ENCODE measurements at regions not wholly inside any gene's neighbourhood (a gene's known extent, or its start where the extent isn't known, plus 50 kb on each side); places are given as distances from the start of the nearest gene placed in this dataset.

GRCh38 chr10:64067859-64068258 is 546.7 kb downstream of the REEP3 start:
- no peak for DNase-seq (ENCODE audit: low read depth)
- TF ChIP-seq, protein P1, sequence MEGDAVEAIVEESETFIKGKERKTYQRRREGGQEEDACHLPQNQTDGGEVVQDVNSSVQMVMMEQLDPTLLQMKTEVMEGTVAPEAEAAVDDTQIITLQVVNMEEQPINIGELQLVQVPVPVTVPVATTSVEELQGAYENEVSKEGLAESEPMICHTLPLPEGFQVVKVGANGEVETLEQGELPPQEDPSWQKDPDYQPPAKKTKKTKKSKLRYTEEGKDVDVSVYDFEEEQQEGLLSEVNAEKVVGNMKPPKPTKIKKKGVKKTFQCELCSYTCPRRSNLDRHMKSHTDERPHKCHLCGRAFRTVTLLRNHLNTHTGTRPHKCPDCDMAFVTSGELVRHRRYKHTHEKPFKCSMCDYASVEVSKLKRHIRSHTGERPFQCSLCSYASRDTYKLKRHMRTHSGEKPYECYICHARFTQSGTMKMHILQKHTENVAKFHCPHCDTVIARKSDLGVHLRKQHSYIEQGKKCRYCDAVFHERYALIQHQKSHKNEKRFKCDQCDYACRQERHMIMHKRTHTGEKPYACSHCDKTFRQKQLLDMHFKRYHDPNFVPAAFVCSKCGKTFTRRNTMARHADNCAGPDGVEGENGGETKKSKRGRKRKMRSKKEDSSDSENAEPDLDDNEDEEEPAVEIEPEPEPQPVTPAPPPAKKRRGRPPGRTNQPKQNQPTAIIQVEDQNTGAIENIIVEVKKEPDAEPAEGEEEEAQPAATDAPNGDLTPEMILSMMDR (IDR thresholded peaks at IDR 0.05; ENCODE audit: control insufficient read depth, insufficient read depth, low read depth, low read length, missing control alignments) = no peak
- no peak overlapping the region for H3K4me3 ChIP-seq (ENCODE audit: control insufficient read depth, low read depth, low read length)

- no peak for DNase-seq (ENCODE audit: low read depth)
- TF ChIP-seq, protein P1 (IDR thresholded peaks at IDR 0.05; ENCODE audit: control insufficient read depth, insufficient read depth, low read depth, low read length, missing control alignments) = no peak
- H3K4me3 ChIP-seq (ENCODE audit: control insufficient read depth, low read depth, low read length) = no peak overlapping the region
These were observed 549.0 kb downstream of the REEP3 start for GRCh38 chr10:64070241-64070640.

DNA sequence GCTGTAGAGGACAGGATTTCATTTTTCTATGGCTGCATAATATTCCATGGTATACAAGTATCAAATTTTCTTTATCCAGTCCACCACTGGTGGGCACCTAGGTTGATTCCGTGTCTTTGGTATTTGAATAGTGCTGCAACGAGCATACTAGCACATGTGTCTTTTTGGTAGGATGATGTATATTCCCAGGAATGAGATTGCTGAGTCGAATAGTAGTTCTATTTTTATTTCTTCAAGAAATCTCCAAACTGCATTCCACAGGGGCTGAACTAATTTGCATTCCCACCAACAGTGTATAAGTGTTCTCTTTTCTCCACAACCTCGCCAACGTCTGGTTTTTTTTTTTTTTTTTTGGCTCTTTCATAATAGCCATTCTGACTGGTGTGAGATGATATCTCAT is 550.0 kb downstream of the REEP3 start:
- H3K4me3 ChIP-seq (ENCODE audit: control insufficient read depth, low read depth, low read length) = no peak overlapping the region
- no peak for DNase-seq (ENCODE audit: low read depth)
- TF ChIP-seq, protein P1 (IDR thresholded peaks at IDR 0.05; ENCODE audit: control insufficient read depth, insufficient read depth, low read depth, low read length, missing control alignments) = no peak

DNA sequence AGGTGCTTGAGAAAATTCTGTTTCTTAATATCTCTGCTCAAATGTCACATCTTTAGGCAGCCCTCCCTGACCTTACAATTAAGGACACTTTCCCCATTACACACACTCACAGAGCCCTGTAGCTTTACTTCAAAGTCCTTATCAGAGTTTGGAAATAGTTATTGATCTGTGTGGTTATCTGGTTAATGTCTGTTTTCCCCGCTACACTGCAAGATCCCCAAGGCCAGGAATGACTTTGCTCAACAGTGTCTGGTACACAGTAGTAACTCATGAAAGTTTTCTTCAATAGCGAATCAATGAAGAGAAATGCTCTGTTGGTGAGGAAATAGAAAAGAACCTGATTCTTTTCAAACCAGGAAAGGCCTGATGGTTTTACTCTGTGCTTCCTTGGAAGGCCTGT is 554.4 kb downstream of the REEP3 start:
- H3K4me3 ChIP-seq (ENCODE audit: control insufficient read depth, low read depth, low read length) = no peak overlapping the region
- DNase-seq (ENCODE audit: low read depth) = no peak
- TF ChIP-seq, protein P1 (IDR thresholded peaks at IDR 0.05; ENCODE audit: control insufficient read depth, insufficient read depth, low read depth, low read length, missing control alignments) = no peak

- H3K4me3 ChIP-seq (ENCODE audit: control insufficient read depth, low read depth, low read length) = no peak overlapping the region
- TF ChIP-seq, protein P1 (IDR thresholded peaks at IDR 0.05; ENCODE audit: control insufficient read depth, insufficient read depth, low read depth, low read length, missing control alignments) = no peak
- DNase-seq (ENCODE audit: low read depth) = no peak
These were observed 555.2 kb downstream of the REEP3 start for GRCh38 chr10:64076322-64076940.

- TF ChIP-seq, protein P1 (IDR thresholded peaks at IDR 0.05; ENCODE audit: control insufficient read depth, insufficient read depth, low read depth, low read length, missing control alignments) = no peak
- no peak overlapping the region for H3K4me3 ChIP-seq (ENCODE audit: control insufficient read depth, low read depth, low read length)
- DNase-seq (ENCODE audit: low read depth) = no peak
These were observed 558.1 kb downstream of the REEP3 start for GRCh38 chr10:64079341-64079740.

All from AG09309 (cell line).